SK-N-SH (cell line): ENCODE measurements at regions not wholly inside any gene's neighbourhood (a gene's known extent, or its start where the extent isn't known, plus 50 kb on each side); places are given as distances from the start of the nearest gene placed in this dataset.

Experiments
- CTCF ChIA-PET: fragments of 300-600, 350-600 bp; formaldehyde crosslinking; extraction: SDS; loops from one replicate; lab custom pipeline; 2021; lab: Yijun Ruan, JAX
- POLR2A ChIA-PET: fragments of 350-600 bp; sonication (Branson Sonifier 250); formaldehyde crosslinking; extraction: SDS; loops from one replicate; lab custom pipeline; 2020; ENCODE audit warnings: antibody characterized with exemption, inconsistent platforms; lab: Yijun Ruan, JAX
- DNase-seq: peaks from one replicate; pipeline ENCODE4 v3.0.0; 2012
- H2AFZ ChIP-seq: fragments of 200-600 bp; sonication (generic); 2 replicates; pipeline ENCODE4 v1.8.1; 2016; ENCODE audit warnings: antibody characterized with exemption, mild to moderate bottlenecking, low read depth
- H3F3A ChIP-seq: fragments of 200-600 bp; sonication (generic); replicated peaks from 2 replicates; pipeline ENCODE3; 2016; ENCODE audit warnings: antibody characterized with exemption, mild to moderate bottlenecking; ENCODE audit not compliant: insufficient read depth
- H3K27ac ChIP-seq, 2 experiments: fragments of 200-500 bp in 1 of 2; fragments of 200-600 bp in 1 of 2; sonication (Bioruptor generic) in 1 of 2; sonication (generic), shearing (Covaris generic) in 1 of 2; 2 replicates each; pipeline versions ENCODE4 v1.5.1 to v1.6.1; 2014 to 2016; ENCODE audit warnings: low read depth in 2 of 2, inconsistent platforms in 1 of 2, low read length in 1 of 2, mild to moderate bottlenecking in 1 of 2, mixed read lengths in 1 of 2
- H3K27me3 ChIP-seq: fragments of 200-600 bp; sonication (generic), shearing (Covaris generic); 2 replicates; pipeline ENCODE4 v1.6.1; 2016; ENCODE audit warnings: mixed run types; ENCODE audit not compliant: insufficient read depth
- H3K36me3 ChIP-seq, 2 experiments: fragments of 200-500 bp in 1 of 2; fragments of 200-600 bp in 1 of 2; sonication (Bioruptor generic) in 1 of 2; sonication (generic) in 1 of 2; replicated peaks in 1 of 2; 2 replicates each; pipeline versions ENCODE3 to v1.5.1; 2014 to 2016; ENCODE audit warnings: low read length in 1 of 2, mild to moderate bottlenecking in 1 of 2; ENCODE audit not compliant: insufficient read depth in 2 of 2, control insufficient read depth in 1 of 2
- H3K4me1 ChIP-seq, 2 experiments: fragments of 200-500 bp in 1 of 2; fragments of 200-600 bp in 1 of 2; sonication (Bioruptor generic) in 1 of 2; sonication (generic), shearing (Covaris generic) in 1 of 2; 2 replicates each; pipeline versions ENCODE4 v1.5.1 to v1.6.1; 2014 to 2016; ENCODE audit warnings: low read depth in 1 of 2, low read length in 1 of 2, mixed run types in 1 of 2; ENCODE audit not compliant: insufficient read depth in 2 of 2, control insufficient read depth in 1 of 2
- H3K4me2 ChIP-seq: fragments of 200-600 bp; sonication (generic), shearing (Covaris generic); 2 replicates; pipeline ENCODE4 v1.6.1; 2017; ENCODE audit warnings: mixed run types
- H3K4me3 ChIP-seq, 2 experiments: fragments of 200-500 bp in 1 of 2; fragments of 200-600 bp in 1 of 2; sonication (Bioruptor generic) in 1 of 2; sonication (generic), shearing (Covaris generic) in 1 of 2; 2 replicates each; pipeline versions ENCODE4 v1.5.1 to v1.8.1; 2014 to 2016; ENCODE audit warnings: low read depth in 2 of 2, inconsistent platforms in 1 of 2, low read length in 1 of 2, mild to moderate bottlenecking in 1 of 2, mixed read lengths in 1 of 2, moderate library complexity in 1 of 2
- H3K79me2 ChIP-seq: fragments of 200-600 bp; sonication (generic); 2 replicates; pipeline ENCODE4 v1.8.1; 2017; ENCODE audit warnings: mild to moderate bottlenecking; ENCODE audit not compliant: insufficient read depth
- H3K9ac ChIP-seq: fragments of 200-600 bp; sonication (generic); 2 replicates; pipeline ENCODE4 v1.6.1; 2017; ENCODE audit warnings: mixed run types
- H3K9me2 ChIP-seq: fragments of 200-600 bp; sonication (generic); 2 replicates; pipeline ENCODE4 v1.6.1; 2017; ENCODE audit warnings: mixed run types
- H3K9me3 ChIP-seq: fragments of 200-600 bp; sonication (generic); 2 replicates; pipeline ENCODE4 v1.6.1; 2017; ENCODE audit warnings: mixed run types, mild to moderate bottlenecking, moderate library complexity
- H4K20me1 ChIP-seq: fragments of 200-600 bp; sonication (generic); 2 replicates; pipeline ENCODE4 v1.6.1; 2017; ENCODE audit warnings: mild to moderate bottlenecking, mixed run types; ENCODE audit not compliant: insufficient read depth
- EP300 ChIP-seq, 2 experiments: IDR thresholded peaks; 2 replicates each; pipeline versions ENCODE4 v1.4.0 to v1.6.1; 2012; ENCODE audit warnings: borderline replicate concordance in 1 of 2, low read depth in 1 of 2, low read length in 1 of 2
- FOSL2 ChIP-seq: IDR thresholded peaks from 2 replicates; pipeline ENCODE4 v1.4.0; 2012; ENCODE audit warnings: low read depth, mild to moderate bottlenecking, moderate library complexity, borderline replicate concordance
- FOXJ3 ChIP-seq: sonication (generic); formaldehyde crosslinking; IDR thresholded peaks from 2 replicates; pipeline ENCODE4 v1.5.1; 2020; ENCODE audit warnings: mild to moderate bottlenecking, missing genetic modification reagents
- GABPA ChIP-seq: IDR thresholded peaks from 2 replicates; pipeline ENCODE4 v1.4.0; 2012; ENCODE audit warnings: low read depth, mild to moderate bottlenecking
- GATA2 ChIP-seq: sonication (generic); formaldehyde crosslinking; IDR thresholded peaks from 2 replicates; pipeline ENCODE4 v1.5.0; 2020; ENCODE audit warnings: mild to moderate bottlenecking, missing genetic modification reagents
- JUND ChIP-seq: IDR thresholded peaks from 2 replicates; pipeline ENCODE4 v1.4.0; 2012
- MEF2A ChIP-seq: IDR thresholded peaks from 2 replicates; pipeline ENCODE4 v1.4.0; 2012; ENCODE audit warnings: low read depth, borderline replicate concordance
- MXI1 ChIP-seq: IDR thresholded peaks from 2 replicates; pipeline ENCODE4 v1.6.1; 2012; ENCODE audit warnings: mild to moderate bottlenecking, low read depth, low read length, improper control_type of control experiment
- NFIC ChIP-seq: IDR thresholded peaks from 2 replicates; pipeline ENCODE4 v1.4.0; 2012; ENCODE audit warnings: borderline replicate concordance
- NRF1 ChIP-seq: IDR thresholded peaks from 2 replicates; pipeline ENCODE4 v1.6.1; 2012; ENCODE audit warnings: low read depth, mild to moderate bottlenecking, low read length
- PBX3 ChIP-seq: IDR thresholded peaks from 2 replicates; pipeline ENCODE4; 2012
- RCOR1 ChIP-seq: fragments of 150-350 bp; IDR thresholded peaks from 2 replicates; pipeline ENCODE4 v1.6.1; 2017; ENCODE audit warnings: antibody characterized with exemption, low read length
- RXRA ChIP-seq: IDR thresholded peaks from 2 replicates; pipeline ENCODE4 v1.4.0; 2012; ENCODE audit warnings: low read depth, mild to moderate bottlenecking, borderline replicate concordance
- SMC3 ChIP-seq: IDR thresholded peaks from 2 replicates; pipeline ENCODE4 v1.6.1; 2012; ENCODE audit warnings: low read depth, low read length, improper control_type of control experiment
- TEAD4 ChIP-seq: IDR thresholded peaks from 2 replicates; pipeline ENCODE4 v1.4.0; 2012; ENCODE audit warnings: mild to moderate bottlenecking, borderline replicate concordance; ENCODE audit not compliant: insufficient read depth
- USF2 ChIP-seq: fragments of 150-350 bp; IDR thresholded peaks from 2 replicates; pipeline ENCODE4 v1.6.1; 2017; ENCODE audit warnings: antibody characterized with exemption, low read length, low read depth, borderline replicate concordance
- WGBS: methylation state at CpG from one replicate; pipeline ENCODE4 v1.1.6; 2017; ENCODE audit warnings: low lambda C conversion rate; 5-methylcytosine and 5-hydroxymethylcytosine counted together
- TF ChIP-seq, protein P1 (sequence below): IDR thresholded peaks from 2 replicates; pipeline ENCODE4 v1.6.1; 2012; ENCODE audit warnings: mild to moderate bottlenecking, low read depth, low read length, moderate library complexity

DNA sequence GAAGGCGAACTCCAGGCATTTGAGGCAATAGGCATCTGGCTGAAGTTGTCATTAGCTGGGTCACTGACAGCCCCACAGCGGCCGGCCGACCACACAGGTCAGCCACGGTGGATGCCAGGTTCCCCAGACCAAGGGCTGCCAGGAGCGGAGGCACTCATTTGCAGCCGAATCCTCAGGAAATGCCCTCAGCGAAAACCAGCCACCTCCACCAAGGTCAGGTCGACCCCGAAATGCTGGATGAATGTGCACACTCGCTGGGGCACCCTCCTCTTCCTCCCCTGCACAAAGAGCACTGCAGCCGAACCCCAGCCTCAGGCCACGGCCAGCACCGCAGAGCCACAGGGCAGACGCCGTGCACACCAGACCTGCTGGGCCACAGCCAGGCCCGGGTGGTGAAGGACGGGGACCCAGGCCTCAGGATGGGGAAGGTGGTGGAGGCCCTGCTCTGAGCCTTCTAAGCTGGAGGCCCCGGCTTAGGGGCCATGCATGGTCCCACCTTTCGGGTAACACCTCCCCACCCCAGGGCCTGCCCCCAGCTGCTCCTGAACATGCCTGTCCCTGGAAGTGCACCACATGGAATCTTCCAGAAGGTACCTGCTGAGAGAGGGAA is 206.0 kb downstream of the BRD1 start:
- WGBS: 10% methylated on average over 2 of the region's 20 CpGs
- no peaks in the 10 kb centered on the region for H3K9me2 ChIP-seq
- H3F3A ChIP-seq: no peaks in the 10 kb centered on the region
- TF ChIP-seq SMC3 (no peak), FOSL2 (no peak), JUND (no peak), RXRA (no peak), USF2 (no peak), PBX3 (no peak), GABPA (no peak), TEAD4 (no peak), MEF2A (no peak), MXI1 (no peak), FOXJ3 (CRISPR knock-in tag) (no peak), EP300 (IDR thresholded peaks at IDR 0.05; ENCODE audit: borderline replicate concordance in 1 of 2, low read depth in 1 of 2, low read length in 1 of 2) (no peak), NRF1 (no peak), RCOR1 (no peak), NFIC (no peak), GATA2 (CRISPR knock-in tag) (no peak)
- TF ChIP-seq, protein P1, sequence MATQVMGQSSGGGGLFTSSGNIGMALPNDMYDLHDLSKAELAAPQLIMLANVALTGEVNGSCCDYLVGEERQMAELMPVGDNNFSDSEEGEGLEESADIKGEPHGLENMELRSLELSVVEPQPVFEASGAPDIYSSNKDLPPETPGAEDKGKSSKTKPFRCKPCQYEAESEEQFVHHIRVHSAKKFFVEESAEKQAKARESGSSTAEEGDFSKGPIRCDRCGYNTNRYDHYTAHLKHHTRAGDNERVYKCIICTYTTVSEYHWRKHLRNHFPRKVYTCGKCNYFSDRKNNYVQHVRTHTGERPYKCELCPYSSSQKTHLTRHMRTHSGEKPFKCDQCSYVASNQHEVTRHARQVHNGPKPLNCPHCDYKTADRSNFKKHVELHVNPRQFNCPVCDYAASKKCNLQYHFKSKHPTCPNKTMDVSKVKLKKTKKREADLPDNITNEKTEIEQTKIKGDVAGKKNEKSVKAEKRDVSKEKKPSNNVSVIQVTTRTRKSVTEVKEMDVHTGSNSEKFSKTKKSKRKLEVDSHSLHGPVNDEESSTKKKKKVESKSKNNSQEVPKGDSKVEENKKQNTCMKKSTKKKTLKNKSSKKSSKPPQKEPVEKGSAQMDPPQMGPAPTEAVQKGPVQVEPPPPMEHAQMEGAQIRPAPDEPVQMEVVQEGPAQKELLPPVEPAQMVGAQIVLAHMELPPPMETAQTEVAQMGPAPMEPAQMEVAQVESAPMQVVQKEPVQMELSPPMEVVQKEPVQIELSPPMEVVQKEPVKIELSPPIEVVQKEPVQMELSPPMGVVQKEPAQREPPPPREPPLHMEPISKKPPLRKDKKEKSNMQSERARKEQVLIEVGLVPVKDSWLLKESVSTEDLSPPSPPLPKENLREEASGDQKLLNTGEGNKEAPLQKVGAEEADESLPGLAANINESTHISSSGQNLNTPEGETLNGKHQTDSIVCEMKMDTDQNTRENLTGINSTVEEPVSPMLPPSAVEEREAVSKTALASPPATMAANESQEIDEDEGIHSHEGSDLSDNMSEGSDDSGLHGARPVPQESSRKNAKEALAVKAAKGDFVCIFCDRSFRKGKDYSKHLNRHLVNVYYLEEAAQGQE: no peak
- TF ChIP-seq, all 33 proteins: peak for 0
- no peaks in the 10 kb centered on the region for H4K20me1 ChIP-seq
- no peaks in the 10 kb centered on the region for H3K9me3 ChIP-seq
- ChIA-PET POLR2A (no interaction called here), CTCF (interaction anchor here (1.2 to 4.2 kb wide), 2 partner anchors 12 to 36 kb away, joined by 3 to 29 read pairs; no protein-coding TSS in a partner anchor)
- H3K4me1 ChIP-seq: peaks cover 0 to 4% of the 10 kb centered on the region in 2 experiments; a peak in 1 of 4 replicates
- H3K36me3 ChIP-seq: no peaks in the 10 kb centered on the region
- H3K79me2 ChIP-seq: no peaks in the 10 kb centered on the region
- no peak overlapping the region for H2AFZ ChIP-seq
- H3K4me3 ChIP-seq: no peak overlapping the region
- DNase-seq: no peak
- no peaks in the 10 kb centered on the region; the same call in 1 of the 2 replicates for H3K27me3 ChIP-seq
- H3K4me2 ChIP-seq: no peak overlapping the region
- no peak overlapping the region for H3K9ac ChIP-seq
- no peak overlapping the region for H3K27ac ChIP-seq
